Fibroblast of lung (primary cell): ENCODE measurements at regions not wholly inside any gene's neighbourhood (a gene's known extent, or its start where the extent isn't known, plus 50 kb on each side); places are given as distances from the start of the nearest gene placed in this dataset.

ENCODE experiments used
- DNase-seq, 2 donors: peaks; one replicate each; pipeline versions ENCODE4 v3.0.0 to v3.0.0-alpha.2; 2010; ENCODE audit warnings: low read depth in 2 of 2
- H2AFZ ChIP-seq: 2 replicates; pipeline ENCODE4 v1.5.1; 2012; ENCODE audit warnings: low read length, control low read depth, inconsistent platforms
- H3K27ac ChIP-seq: 2 replicates; pipeline ENCODE4 v1.5.1; 2011; ENCODE audit warnings: low read length, control low read depth; ENCODE audit not compliant: insufficient read depth
- H3K27me3 ChIP-seq: 2 replicates; pipeline ENCODE4 v1.5.1; 2011; ENCODE audit warnings: mild to moderate bottlenecking, low read length; ENCODE audit not compliant: control insufficient read depth, insufficient read depth
- H3K36me3 ChIP-seq: 2 replicates; pipeline ENCODE4 v1.5.1; 2011; ENCODE audit warnings: low read length; ENCODE audit not compliant: control insufficient read depth, insufficient read depth
- H3K4me1 ChIP-seq: 2 replicates; pipeline ENCODE4 v1.5.1; 2011; ENCODE audit warnings: low read length; ENCODE audit not compliant: control insufficient read depth, insufficient read depth; ENCODE audit errors: extremely low read depth
- H3K4me2 ChIP-seq: 2 replicates; pipeline ENCODE4 v1.5.1; 2011; ENCODE audit warnings: low read length, control low read depth; ENCODE audit not compliant: insufficient read depth; ENCODE audit errors: extremely low read depth
- H3K4me3 ChIP-seq, 4 experiments: fragments of 200-600 bp in 1 of 4; sonication (generic) in 1 of 4; replicated peaks in 1 of 4; 2 replicates each; pipeline ENCODE4 v1.5.1; 2011 to 2016; ENCODE audit warnings: low read length in 4 of 4, low read depth in 3 of 4, mild to moderate bottlenecking in 3 of 4, control low read depth in 2 of 4, inconsistent platforms in 1 of 4, mixed read lengths in 1 of 4; ENCODE audit not compliant: insufficient read depth in 1 of 4; ENCODE audit errors: control extremely low read depth in 1 of 4
- H3K79me2 ChIP-seq: 2 replicates; pipeline ENCODE4 v1.5.1; 2012; ENCODE audit warnings: mild to moderate bottlenecking, low read length, inconsistent platforms; ENCODE audit not compliant: control insufficient read depth, insufficient read depth
- H3K9ac ChIP-seq: 2 replicates; pipeline ENCODE4 v1.5.1; 2011; ENCODE audit warnings: mild to moderate bottlenecking, low read length, control low read depth; ENCODE audit not compliant: insufficient read depth
- H3K9me3 ChIP-seq: 2 replicates; pipeline ENCODE4 v1.5.1; 2012; ENCODE audit warnings: low read depth, low read length; ENCODE audit not compliant: control insufficient read depth, insufficient read depth
- H4K20me1 ChIP-seq: 2 replicates; pipeline ENCODE4 v1.5.1; 2011; ENCODE audit warnings: low read length; ENCODE audit not compliant: control insufficient read depth, insufficient read depth; ENCODE audit errors: extremely low read depth
- EZH2 ChIP-seq: IDR thresholded peaks from 2 replicates; pipeline ENCODE4 v1.5.1; 2012; ENCODE audit warnings: low read length, control low read depth, mild to moderate bottlenecking; ENCODE audit errors: missing control alignments
- TF ChIP-seq, protein P1 (sequence below), 2 donors: IDR thresholded peaks in 1 of 2; conservative IDR thresholded peaks in 1 of 2; 1 replicate in 1 of 2; 2 replicates in 1 of 2; pipeline ENCODE4 v1.5.1; 2011 to 2012; ENCODE audit warnings: low read length in 2 of 2, control low read depth in 1 of 2, inconsistent platforms in 1 of 2, low read depth in 1 of 2, mild to moderate bottlenecking in 1 of 2

GRCh38 chr4:166153548-166153947 is 280.5 kb downstream of the TLL1 start:
- Histone ChIP-seq H3K27me3 (no peaks in the 10 kb centered on the region), H2AFZ (no peak overlapping the region), H3K9me3 (no peaks in the 10 kb centered on the region), H4K20me1 (no peaks in the 10 kb centered on the region), H3K9ac (no peak overlapping the region), H3K4me1 (no peaks in the 10 kb centered on the region), H3K36me3 (no peaks in the 10 kb centered on the region), H3K27ac (no peak overlapping the region), H3K4me3 (no peak overlapping the region), H3K79me2 (no peaks in the 10 kb centered on the region), H3K4me2 (no peak overlapping the region)
- TF ChIP-seq, protein P1, sequence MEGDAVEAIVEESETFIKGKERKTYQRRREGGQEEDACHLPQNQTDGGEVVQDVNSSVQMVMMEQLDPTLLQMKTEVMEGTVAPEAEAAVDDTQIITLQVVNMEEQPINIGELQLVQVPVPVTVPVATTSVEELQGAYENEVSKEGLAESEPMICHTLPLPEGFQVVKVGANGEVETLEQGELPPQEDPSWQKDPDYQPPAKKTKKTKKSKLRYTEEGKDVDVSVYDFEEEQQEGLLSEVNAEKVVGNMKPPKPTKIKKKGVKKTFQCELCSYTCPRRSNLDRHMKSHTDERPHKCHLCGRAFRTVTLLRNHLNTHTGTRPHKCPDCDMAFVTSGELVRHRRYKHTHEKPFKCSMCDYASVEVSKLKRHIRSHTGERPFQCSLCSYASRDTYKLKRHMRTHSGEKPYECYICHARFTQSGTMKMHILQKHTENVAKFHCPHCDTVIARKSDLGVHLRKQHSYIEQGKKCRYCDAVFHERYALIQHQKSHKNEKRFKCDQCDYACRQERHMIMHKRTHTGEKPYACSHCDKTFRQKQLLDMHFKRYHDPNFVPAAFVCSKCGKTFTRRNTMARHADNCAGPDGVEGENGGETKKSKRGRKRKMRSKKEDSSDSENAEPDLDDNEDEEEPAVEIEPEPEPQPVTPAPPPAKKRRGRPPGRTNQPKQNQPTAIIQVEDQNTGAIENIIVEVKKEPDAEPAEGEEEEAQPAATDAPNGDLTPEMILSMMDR (conservative IDR thresholded peaks at IDR 0.05 in 1 of 2, IDR thresholded peaks at IDR 0.05 in 1 of 2; ENCODE audit: low read depth in 1 of 2, low read length in 2 of 2) = no peak
- TF ChIP-seq EZH2 = no peak
- DNase-seq = peak; percentile 1 to 2

DNA sequence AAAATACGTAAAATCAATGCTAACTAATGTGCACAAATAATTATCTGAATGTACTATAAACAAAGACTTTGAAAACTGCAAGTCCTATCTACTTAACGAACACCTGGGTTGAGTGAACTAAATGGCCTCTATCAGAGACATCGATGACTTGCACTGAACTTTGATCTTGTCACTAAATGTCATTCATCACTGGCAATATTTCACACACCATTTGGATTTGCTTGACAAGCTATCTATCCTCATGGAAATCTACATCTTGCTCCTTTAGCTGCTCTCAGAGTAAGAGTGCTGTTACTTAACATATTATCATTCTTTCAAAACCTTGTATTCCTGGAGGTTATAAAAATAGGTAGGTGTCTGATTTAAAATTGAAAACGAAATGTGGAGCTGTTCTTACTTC is 289.3 kb downstream of the TLL1 start:
- no peak overlapping the region for H3K27ac ChIP-seq
- H3K9ac ChIP-seq = no peak overlapping the region
- H3K27me3 ChIP-seq = no peaks in the 10 kb centered on the region
- H4K20me1 ChIP-seq = no peaks in the 10 kb centered on the region
- TF ChIP-seq EZH2 = no peak
- TF ChIP-seq, protein P1 (conservative IDR thresholded peaks at IDR 0.05 in 1 of 2, IDR thresholded peaks at IDR 0.05 in 1 of 2; ENCODE audit: low read depth in 1 of 2, low read length in 2 of 2) = no peak
- no peaks in the 10 kb centered on the region for H3K4me1 ChIP-seq
- no peaks in the 10 kb centered on the region for H3K9me3 ChIP-seq
- no peaks in the 10 kb centered on the region for H3K79me2 ChIP-seq
- no peak overlapping the region for H3K4me2 ChIP-seq
- no peak for DNase-seq
- no peak overlapping the region for H3K4me3 ChIP-seq
- no peaks in the 10 kb centered on the region for H3K36me3 ChIP-seq
- no peak overlapping the region for H2AFZ ChIP-seq

DNA sequence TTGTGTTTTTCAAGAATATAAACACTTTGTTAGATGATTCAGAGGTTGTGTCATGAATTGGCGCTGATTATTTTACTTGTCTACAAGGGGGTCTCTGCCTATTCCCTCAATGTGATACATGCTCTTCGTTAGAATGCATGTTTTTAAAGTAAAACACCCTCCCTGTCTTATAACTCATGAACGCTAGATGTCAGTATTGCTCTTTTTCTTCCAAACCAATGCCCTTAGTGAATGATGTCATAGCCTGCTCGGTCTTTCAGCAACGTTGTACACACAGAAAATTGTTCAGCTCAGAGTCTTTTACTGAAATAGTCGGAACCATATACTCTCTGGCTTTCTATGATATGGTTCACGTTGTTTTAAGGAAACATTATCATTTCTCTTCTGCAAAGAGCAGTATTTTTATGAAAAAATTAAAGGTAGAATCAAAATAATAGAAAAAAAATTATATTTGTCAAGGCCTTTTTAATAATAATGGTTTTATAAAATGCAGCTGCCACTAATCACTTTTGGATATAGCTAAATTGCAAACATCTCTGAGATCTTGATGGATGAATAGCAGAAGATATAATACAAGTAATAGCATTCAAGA is 292.9 kb downstream of the TLL1 start:
- Histone ChIP-seq H3K4me2 (no peak overlapping the region), H3K9ac (no peak overlapping the region), H3K9me3 (no peaks in the 10 kb centered on the region), H3K27ac (no peak overlapping the region), H3K79me2 (no peaks in the 10 kb centered on the region), H3K4me3 (no peak overlapping the region), H3K4me1 (no peaks in the 10 kb centered on the region), H3K27me3 (no peaks in the 10 kb centered on the region), H4K20me1 (no peaks in the 10 kb centered on the region), H3K36me3 (no peaks in the 10 kb centered on the region), H2AFZ (no peak overlapping the region)
- no peak for TF ChIP-seq EZH2
- TF ChIP-seq, protein P1 (conservative IDR thresholded peaks at IDR 0.05 in 1 of 2, IDR thresholded peaks at IDR 0.05 in 1 of 2; ENCODE audit: low read depth in 1 of 2, low read length in 2 of 2) = peak; percentile 67 to 74
- peak; percentile 66 to 81 for DNase-seq
